ENCODE measurements at regions not wholly inside any gene's neighbourhood (a gene's known extent, or its start where the extent isn't known, plus 50 kb on each side); places are given as distances from the start of the nearest gene placed in this dataset.

DNA sequence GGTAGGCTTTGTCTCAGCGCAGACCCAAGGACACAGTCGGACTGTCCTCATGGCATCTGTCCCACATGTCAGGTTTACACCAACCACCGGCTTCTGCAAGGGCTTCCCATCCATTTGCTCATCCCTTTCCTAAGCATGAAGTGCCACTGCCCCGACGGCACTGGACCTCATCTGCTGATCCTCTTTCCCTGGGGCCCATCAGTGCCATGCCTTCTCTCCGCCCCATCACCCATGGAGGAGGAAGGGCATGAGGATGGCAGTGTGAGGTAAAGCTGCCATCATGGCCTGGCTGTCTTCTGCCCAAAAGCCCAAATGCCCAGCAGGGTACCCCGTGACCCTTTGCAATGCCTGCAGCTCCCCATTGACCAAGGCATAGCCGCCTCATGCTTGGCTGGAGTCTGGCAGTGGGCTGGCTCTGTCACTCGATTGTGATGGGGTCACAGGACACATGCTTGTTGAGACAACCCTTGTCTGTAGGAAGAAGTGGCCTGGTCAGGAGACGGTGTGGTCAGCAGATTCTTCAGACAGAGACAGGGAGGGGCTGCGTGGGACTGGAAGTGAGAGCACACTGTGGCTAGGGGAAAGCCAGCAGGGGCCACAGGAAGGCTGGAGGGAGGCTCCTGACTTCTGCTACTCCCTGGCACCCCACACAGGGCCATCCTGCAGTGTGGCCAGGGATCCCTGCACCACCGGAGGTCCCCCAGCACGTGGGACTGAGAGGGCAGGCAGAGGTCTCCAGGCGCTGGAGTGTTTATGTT is 493.7 kb upstream of the HS6ST1 start:
- TF ChIP-seq, protein P1, sequence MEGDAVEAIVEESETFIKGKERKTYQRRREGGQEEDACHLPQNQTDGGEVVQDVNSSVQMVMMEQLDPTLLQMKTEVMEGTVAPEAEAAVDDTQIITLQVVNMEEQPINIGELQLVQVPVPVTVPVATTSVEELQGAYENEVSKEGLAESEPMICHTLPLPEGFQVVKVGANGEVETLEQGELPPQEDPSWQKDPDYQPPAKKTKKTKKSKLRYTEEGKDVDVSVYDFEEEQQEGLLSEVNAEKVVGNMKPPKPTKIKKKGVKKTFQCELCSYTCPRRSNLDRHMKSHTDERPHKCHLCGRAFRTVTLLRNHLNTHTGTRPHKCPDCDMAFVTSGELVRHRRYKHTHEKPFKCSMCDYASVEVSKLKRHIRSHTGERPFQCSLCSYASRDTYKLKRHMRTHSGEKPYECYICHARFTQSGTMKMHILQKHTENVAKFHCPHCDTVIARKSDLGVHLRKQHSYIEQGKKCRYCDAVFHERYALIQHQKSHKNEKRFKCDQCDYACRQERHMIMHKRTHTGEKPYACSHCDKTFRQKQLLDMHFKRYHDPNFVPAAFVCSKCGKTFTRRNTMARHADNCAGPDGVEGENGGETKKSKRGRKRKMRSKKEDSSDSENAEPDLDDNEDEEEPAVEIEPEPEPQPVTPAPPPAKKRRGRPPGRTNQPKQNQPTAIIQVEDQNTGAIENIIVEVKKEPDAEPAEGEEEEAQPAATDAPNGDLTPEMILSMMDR (IDR thresholded peaks at IDR 0.05; ENCODE audit: extremely low read depth in 1 of 2, insufficient read depth in 1 of 2, low read depth in 1 of 2, low read length in 2 of 2), result no peak
- TF ChIP-seq POLR2AphosphoS5 (IDR thresholded peaks at IDR 0.05; ENCODE audit: insufficient read depth, low read depth, low read length), result no peak
- TF ChIP-seq EZH2 (IDR thresholded peaks at IDR 0.05; ENCODE audit: borderline replicate concordance, low read depth, low read length, severe bottlenecking), result no peak
- TF ChIP-seq FOS (IDR thresholded peaks at IDR 0.05; ENCODE audit: borderline replicate concordance, insufficient read depth, low read length), result no peak
- TF ChIP-seq POLR2A (IDR thresholded peaks at IDR 0.05; ENCODE audit: low read depth, low read length), result no peak
- no peak for TF ChIP-seq JUN (IDR thresholded peaks at IDR 0.05; ENCODE audit: borderline replicate concordance, insufficient read depth, insufficient read length, low read depth)
- TF ChIP-seq, protein P2, sequence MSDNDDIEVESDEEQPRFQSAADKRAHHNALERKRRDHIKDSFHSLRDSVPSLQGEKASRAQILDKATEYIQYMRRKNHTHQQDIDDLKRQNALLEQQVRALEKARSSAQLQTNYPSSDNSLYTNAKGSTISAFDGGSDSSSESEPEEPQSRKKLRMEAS (IDR thresholded peaks at IDR 0.05; ENCODE audit: insufficient read depth, insufficient read length), result no peak
- TF ChIP-seq MYC (IDR thresholded peaks at IDR 0.05; ENCODE audit: low read depth, low read length), result no peak
- TF ChIP-seq GATA2 (IDR thresholded peaks at IDR 0.05; ENCODE audit: insufficient read depth, insufficient read length, low read depth, low read length), result no peak
